HG02885 (cell line): ENCODE measurements at regions not wholly inside any gene's neighbourhood (a gene's known extent, or its start where the extent isn't known, plus 50 kb on each side); places are given as distances from the start of the nearest gene placed in this dataset.
A peak's percentile ranks its signal among the peaks of the same experiment; 100 is the strongest.

Experiments used
- ATAC-seq: cut with Tn5 transposase; IDR thresholded peaks from one replicate; pipeline ENCODE4 v1.9.1; 2021; ENCODE audit warnings: mild to moderate bottlenecking; ENCODE audit not compliant: unreplicated experiment, poor library complexity

- ATAC-seq, result no peak
These were observed 148.7 kb upstream of the ATP1B1 start for GRCh38 chr1:168957818-168958217.

DNA sequence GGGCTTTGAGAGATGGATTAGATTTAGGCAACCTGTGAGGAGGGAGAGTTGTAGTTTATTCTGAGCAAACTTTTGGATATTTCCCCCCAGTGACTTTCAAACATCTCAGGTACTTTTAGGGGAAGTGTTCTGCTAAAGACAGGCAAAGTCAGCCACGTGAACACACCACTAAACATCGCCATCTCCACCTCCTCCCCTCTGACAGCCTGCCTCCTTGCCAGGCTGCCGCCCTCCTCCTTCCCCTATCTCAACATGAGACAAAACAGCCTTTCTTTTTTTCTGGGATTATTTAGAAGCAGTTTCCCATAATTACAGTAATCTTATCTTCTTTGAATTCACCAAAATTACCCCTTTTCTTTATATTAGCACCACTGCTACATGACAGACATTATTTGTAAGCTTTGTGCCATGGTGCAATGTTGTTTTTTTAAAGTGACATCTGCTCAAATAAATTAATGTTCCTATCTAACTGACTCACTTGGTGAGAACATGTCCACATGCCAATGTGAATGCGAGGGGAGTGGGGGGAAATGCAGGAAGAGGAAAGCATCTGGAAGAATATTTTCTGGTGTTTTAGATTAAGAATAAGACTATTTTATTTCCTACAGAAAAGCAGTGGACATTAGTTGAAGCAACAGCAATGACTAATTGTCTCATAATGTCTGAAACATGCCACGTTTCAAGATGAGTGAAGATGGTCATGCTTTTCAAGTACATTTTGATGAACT, 147.8 kb upstream of the ATP1B1 start:
- no peak for ATAC-seq

DNA sequence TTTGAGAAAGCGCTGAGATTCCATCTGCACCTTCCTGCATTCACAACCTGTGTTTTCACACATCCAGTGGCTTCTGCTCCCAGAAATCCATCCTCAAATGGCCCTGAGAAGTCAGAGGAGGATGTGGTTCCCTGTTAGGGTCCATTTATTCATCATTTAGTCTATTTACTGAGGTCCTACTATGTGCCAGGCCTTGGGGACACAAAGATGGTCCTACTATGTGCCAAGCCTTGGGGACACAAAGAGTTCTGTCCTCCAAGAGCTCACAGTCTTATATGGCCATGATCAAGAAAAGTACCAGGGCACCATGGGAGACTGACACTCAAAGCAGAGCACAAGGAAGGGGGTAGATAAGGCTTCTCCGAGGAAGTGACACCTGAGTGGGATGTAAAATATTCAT, 147.1 kb upstream of the ATP1B1 start:
- ATAC-seq, result no peak

DNA sequence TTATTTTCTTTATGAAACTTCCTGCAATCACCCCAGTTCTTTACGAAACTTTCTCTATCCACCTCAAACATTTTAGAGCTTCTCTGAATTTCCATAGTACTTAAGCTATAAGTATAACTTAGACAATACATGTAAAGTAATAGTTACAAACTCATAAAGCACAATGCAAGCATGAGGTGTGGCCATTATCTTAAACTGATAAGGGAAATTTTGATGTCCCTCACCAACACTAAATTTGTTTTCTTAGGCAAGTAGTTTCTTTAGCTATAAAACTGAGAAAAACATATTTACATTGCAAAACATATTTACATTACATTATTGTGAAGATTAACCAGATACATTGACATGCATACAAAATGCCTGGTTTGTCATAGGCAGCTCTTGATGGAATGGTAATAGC, 146.4 kb upstream of the ATP1B1 start:
- ATAC-seq, result no peak

GRCh38 chr1:168960595-168960994, 145.9 kb upstream of the ATP1B1 start:
- ATAC-seq, result no peak

GRCh38 chr1:168963601-168964000, 142.9 kb upstream of the ATP1B1 start:
- ATAC-seq, result no peak

DNA sequence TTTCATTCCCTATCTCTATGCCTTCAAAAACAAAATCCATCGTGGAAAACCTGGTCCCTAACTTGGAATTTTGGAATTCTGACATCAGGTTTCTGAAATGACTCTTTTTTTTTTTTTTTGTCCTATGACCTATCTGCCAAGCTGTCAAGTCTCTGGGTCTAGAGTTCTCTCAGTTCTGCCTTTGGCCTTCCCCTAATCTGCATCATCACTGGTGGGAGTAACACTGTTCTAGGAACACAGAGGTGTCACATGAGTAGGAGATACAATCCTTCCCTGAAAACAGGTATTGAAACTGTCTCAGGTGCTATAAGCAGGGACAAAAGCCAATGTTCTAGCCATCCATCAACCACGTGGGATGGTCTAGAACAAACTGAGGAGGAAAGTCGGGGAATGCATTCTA, 142.0 kb upstream of the ATP1B1 start:
- peak; percentile 42 for ATAC-seq

DNA sequence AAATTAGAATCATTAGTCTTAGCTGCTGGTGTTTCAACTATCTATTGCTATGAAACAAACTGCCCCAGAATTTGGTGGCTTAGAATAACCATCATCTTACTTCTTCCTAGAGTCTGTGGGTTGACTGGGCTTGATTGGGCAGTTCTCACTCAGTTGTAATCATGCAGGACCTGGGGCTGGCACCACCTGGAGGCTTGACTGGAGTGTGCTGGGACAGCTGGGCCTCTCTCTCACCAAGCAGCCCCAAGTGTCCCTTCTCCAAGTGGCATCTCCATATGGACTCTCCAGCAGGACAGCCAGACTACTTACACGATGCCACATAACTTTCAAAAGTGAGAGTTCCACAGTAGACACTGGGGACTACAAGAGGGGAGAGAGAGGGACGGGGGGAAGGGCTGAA, 140.3 kb upstream of the ATP1B1 start:
- ATAC-seq, result no peak

GRCh38 chr1:168966636-168967035, 139.9 kb upstream of the ATP1B1 start:
- ATAC-seq, result no peak

DNA sequence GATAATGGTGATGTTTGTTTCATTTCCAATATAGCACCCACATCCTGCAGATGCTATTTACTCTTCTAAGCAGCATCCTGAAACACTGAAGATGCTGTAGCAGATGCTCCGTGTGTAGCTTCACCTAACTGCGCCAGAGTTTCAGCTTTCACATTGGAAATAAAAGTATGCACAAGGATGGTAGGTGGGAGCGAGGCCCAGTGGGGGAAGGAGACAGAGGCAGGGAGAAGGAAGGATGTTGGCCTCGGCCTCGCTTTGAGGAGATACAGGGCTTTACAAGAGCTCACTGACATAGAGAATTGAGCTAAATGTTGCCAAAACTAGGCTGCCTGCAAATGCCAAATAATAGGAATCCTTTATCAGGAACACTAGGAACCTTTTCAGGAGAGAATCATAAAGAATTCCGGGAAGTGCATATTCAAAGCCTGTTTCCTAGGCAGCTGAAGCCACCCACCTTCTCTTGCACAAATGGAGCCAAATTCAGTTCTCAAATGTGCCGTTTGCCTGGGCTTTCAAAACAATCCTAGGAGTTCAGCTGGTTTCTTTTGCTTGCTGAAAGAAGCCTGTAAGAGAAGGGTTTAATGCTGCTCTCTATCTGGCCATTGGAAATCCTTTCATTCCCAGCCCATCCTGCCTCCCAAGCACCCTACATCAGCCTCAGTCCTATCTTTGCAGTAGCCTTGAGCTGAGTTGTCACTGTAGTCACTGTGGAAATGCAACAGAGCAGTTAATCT, 135.4 kb upstream of the ATP1B1 start:
- ATAC-seq, result no peak

- ATAC-seq, result no peak
These were observed 134.3 kb upstream of the ATP1B1 start for GRCh38 chr1:168972225-168972624.

- no peak for ATAC-seq
These were observed 133.6 kb upstream of the ATP1B1 start for GRCh38 chr1:168972887-168973286.

DNA sequence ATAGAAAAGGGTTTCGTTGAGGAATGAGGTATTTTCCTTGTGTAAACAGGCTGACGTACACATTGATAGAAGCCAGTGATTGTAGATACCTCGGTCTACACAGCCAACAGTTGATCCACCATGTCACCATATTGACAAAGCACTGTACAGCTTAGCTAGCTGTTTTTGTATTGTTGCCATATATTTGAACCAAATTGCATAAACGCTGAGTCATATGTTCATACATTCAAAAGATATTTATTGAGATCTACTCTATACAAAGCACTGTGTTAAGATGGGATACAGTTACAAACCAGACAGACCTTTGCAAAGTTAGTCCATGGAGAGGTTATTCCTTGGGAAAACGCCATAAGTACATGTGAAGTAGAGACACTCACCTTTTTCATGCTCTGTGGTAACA, 132.4 kb upstream of the ATP1B1 start:
- no peak for ATAC-seq

DNA sequence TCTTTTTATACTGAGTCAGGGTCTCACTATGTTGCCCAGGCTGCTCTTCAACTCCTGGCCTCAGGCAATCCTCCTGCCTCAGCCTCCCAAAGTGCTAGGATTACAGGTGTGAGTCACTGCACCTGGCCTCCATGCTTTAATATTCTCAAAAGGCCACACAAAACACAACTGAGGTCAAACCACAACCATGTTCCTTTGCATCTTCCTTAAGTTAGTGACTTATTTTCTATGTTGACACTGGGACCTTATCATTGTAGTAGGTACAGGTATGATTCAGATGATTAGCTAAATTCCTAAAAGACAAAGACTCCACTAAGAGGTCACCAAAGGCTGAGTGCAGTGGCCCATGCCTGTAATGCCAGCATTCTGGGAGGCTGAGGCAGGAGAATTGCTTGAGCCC, 131.9 kb upstream of the ATP1B1 start:
- no peak for ATAC-seq

DNA sequence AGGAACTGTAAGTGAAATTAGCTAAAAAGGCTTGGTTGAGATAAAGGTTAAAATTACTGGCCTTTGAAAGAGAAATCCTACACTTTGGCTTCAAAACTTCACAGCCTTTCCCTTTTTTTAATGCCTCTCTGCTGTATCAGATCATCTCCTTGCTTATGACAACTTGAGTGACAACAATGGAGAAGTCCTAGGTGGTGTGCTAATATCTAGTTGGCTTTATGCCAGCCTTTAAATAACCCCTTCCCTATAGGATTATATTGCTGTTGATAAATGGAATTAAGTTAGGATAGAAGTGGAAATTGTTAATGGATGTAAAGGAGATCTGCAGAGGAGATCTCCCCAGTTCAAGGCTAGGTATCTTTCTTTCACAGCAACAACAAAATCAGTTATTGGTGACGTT, 130.2 kb upstream of the ATP1B1 start:
- no peak for ATAC-seq

GRCh38 chr1:168977618-168978017, 128.9 kb upstream of the ATP1B1 start:
- no peak for ATAC-seq

GRCh38 chr1:168979276-168979675, 127.2 kb upstream of the ATP1B1 start:
- no peak for ATAC-seq

DNA sequence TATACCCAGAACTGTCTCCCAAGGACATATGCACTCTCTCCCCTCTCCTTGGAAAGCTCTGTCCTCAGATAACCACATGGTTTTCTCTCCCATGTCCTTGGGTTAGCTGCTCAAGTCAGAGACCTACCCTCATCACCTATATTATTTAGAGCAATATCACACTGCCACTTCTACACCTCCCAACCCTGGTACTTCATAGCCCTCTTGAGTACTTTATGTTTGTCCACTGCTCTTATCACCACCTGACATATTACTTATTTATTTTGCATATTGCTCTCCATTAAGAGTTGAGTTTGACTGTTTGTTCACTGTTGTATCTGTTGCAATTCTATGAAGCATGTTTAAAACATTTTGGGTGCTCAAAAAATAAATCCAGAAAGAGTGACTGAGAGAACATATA, 126.3 kb upstream of the ATP1B1 start:
- no peak for ATAC-seq

DNA sequence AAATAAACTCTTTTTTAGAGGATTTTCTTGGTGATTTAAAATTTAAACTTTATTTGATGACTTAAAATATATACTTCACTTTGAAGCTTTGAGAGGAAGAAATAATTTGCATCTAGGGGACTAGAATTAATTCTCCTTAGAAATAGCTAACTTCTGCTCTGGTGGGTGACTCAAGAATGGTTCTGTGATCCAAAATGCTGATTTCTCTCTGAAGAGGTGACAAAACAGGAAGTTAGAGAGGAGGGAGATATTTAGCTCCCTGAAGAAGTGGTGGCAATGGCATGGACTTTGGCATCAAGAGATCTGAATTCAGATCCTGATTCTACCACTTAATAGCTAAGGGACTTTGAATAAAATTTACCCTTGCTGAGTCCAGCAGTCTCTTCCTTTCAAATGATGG, 125.8 kb upstream of the ATP1B1 start:
- no peak for ATAC-seq

- ATAC-seq, result no peak
These were observed 123.7 kb upstream of the ATP1B1 start for GRCh38 chr1:168982778-168983177.

DNA sequence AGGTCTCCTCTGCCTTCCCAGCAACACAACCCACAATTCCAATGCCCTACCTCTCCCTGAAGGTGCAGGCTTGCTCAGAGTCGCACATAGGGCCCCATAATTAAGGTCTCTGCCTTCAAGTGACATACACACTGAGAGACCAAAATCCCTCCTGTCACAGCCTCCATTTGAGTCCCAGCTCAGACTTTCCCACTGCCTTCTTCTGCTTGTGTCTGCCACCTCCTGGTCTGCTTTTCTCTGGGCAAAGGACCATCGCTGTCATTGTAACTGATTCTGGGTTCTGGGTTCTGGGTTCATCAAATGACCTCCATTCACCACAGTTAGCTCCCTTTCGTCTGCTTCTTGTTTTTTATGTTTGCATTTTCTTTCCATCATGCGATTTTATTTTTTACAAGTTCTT, 119.2 kb upstream of the ATP1B1 start:
- ATAC-seq, result no peak

- ATAC-seq, result no peak
These were observed 118.6 kb upstream of the ATP1B1 start for GRCh38 chr1:168987923-168988322.
